Neutrophil (primary cell): ENCODE measurements at regions not wholly inside any gene's neighbourhood (a gene's known extent, or its start where the extent isn't known, plus 50 kb on each side); places are given as distances from the start of the nearest gene placed in this dataset.

Experiments used
- H3K27ac ChIP-seq: fragments of 200-600 bp; sonication (generic); 2 replicates; pipeline ENCODE4 v1.5.1; 2016; ENCODE audit warnings: mild to moderate bottlenecking, moderate library complexity
- H3K27me3 ChIP-seq: fragments of 200-600 bp; sonication (generic); 2 replicates; pipeline ENCODE4 v1.6.0; 2016; ENCODE audit warnings: mild to moderate bottlenecking
- H3K36me3 ChIP-seq: fragments of 200-600 bp; sonication (generic); 2 replicates; pipeline ENCODE4 v1.5.1; 2017
- H3K4me1 ChIP-seq, 2 experiments: fragments of 200-600 bp in 1 of 2; sonication (generic) in 1 of 2; 1 replicate in 1 of 2; 2 replicates in 1 of 2; pipeline versions ENCODE4 v1.5.1 to v1.6.1; 2013 to 2016; ENCODE audit warnings: low read depth in 1 of 2, low read length in 1 of 2, mild to moderate bottlenecking in 1 of 2, moderate library complexity in 1 of 2; ENCODE audit not compliant: control insufficient read depth in 1 of 2, insufficient read depth in 1 of 2
- H3K4me3 ChIP-seq, 2 experiments: fragments of 200-600 bp in 1 of 2; sonication (generic) in 1 of 2; 1 replicate in 1 of 2; 2 replicates in 1 of 2; pipeline ENCODE4 v1.5.1; 2013 to 2016; ENCODE audit warnings: low read depth in 1 of 2, low read length in 1 of 2, mild to moderate bottlenecking in 1 of 2, moderate library complexity in 1 of 2
- H3K9me3 ChIP-seq: fragments of 200-600 bp; sonication (generic); 2 replicates; pipeline ENCODE4 v1.5.1; 2016
- CTCF ChIP-seq: fragments of 200-600 bp; sonication (generic); IDR thresholded peaks from 2 replicates; pipeline ENCODE4 v1.5.1; 2016; ENCODE audit warnings: antibody characterized with exemption

- TF ChIP-seq CTCF, result no peak
- no peaks in the 10 kb centered on the region for H3K9me3 ChIP-seq
- H3K4me3 ChIP-seq, result no peak overlapping the region
- no peaks in the 10 kb centered on the region for H3K36me3 ChIP-seq
- H3K27me3 ChIP-seq, result no peaks in the 10 kb centered on the region
- peaks cover 0 to 6% of the 10 kb centered on the region in 2 experiments for H3K4me1 ChIP-seq
- no peak overlapping the region for H3K27ac ChIP-seq
Observed at GRCh38 chr6:21377356-21377755, 216.2 kb upstream of the SOX4 start.

GRCh38 chr6:21381331-21381963 lies 212.1 kb upstream of the SOX4 start:
- no peaks in the 10 kb centered on the region for H3K9me3 ChIP-seq
- H3K27me3 ChIP-seq, result no peaks in the 10 kb centered on the region
- TF ChIP-seq CTCF, result no peak
- H3K4me3 ChIP-seq, result no peak overlapping the region
- H3K36me3 ChIP-seq, result no peaks in the 10 kb centered on the region
- H3K4me1 ChIP-seq, result peaks cover 0 to 6% of the 10 kb centered on the region in 2 experiments
- H3K27ac ChIP-seq, result no peak overlapping the region

GRCh38 chr6:21382821-21383449 lies 210.6 kb upstream of the SOX4 start:
- Histone ChIP-seq H3K9me3 (no peaks in the 10 kb centered on the region), H3K4me3 (no peak overlapping the region), H3K27me3 (no peaks in the 10 kb centered on the region), H3K36me3 (no peaks in the 10 kb centered on the region), H3K4me1 (peaks cover 0 to 6% of the 10 kb centered on the region in 2 experiments), H3K27ac (no peak overlapping the region)
- no peak for TF ChIP-seq CTCF

- TF ChIP-seq CTCF, result no peak
- no peaks in the 10 kb centered on the region for H3K9me3 ChIP-seq
- H3K27me3 ChIP-seq, result no peaks in the 10 kb centered on the region
- no peaks in the 10 kb centered on the region for H3K36me3 ChIP-seq
- H3K4me1 ChIP-seq, result peaks cover 0 to 6% of the 10 kb centered on the region in 2 experiments
- no peak overlapping the region for H3K27ac ChIP-seq
- H3K4me3 ChIP-seq, result no peak overlapping the region
Observed at GRCh38 chr6:21383450-21384085, 210.0 kb upstream of the SOX4 start.

- H3K4me1 ChIP-seq, result peaks cover 0 to 6% of the 10 kb centered on the region in 2 experiments
- no peaks in the 10 kb centered on the region for H3K36me3 ChIP-seq
- no peak overlapping the region for H3K4me3 ChIP-seq
- TF ChIP-seq CTCF, result no peak
- H3K27me3 ChIP-seq, result no peaks in the 10 kb centered on the region
- H3K9me3 ChIP-seq, result no peaks in the 10 kb centered on the region
- no peak overlapping the region for H3K27ac ChIP-seq
Observed at GRCh38 chr6:21384216-21384615, 209.3 kb upstream of the SOX4 start.
